ENCODE measurements at regions not wholly inside any gene's neighbourhood (a gene's known extent, or its start where the extent isn't known, plus 50 kb on each side); places are given as distances from the start of the nearest gene placed in this dataset.

- TF ChIP-seq CTCF (conservative IDR thresholded peaks at IDR 0.05; ENCODE audit: low read depth, low read length) (no peak), EZH2 (IDR thresholded peaks at IDR 0.05; ENCODE audit: low read length, unreplicated experiment) (no peak)
Observed at GRCh38 chr6:91961671-91962070, 1374.8 kb upstream of the MAP3K7 start.

All from PC-3 (cell line).